ENCODE measurements at regions not wholly inside any gene's neighbourhood (a gene's known extent, or its start where the extent isn't known, plus 50 kb on each side); places are given as distances from the start of the nearest gene placed in this dataset.

- no peak for DNase-seq (ENCODE audit: low read depth)
Observed at GRCh38 chr12:46131732-46132469, 136.9 kb downstream of the SLC38A1 start.

GRCh38 chr12:46127656-46128055 is 137.3 kb upstream of the SCAF11 start:
- no peak for DNase-seq (ENCODE audit: low read depth)

- DNase-seq (ENCODE audit: low read depth), result no peak
Observed at GRCh38 chr12:46126050-46126727, 135.8 kb upstream of the SCAF11 start.

GRCh38 chr12:46124848-46125619 is 134.7 kb upstream of the SCAF11 start:
- peak; percentile 88 for DNase-seq (ENCODE audit: low read depth)

- peak; percentile 19 for DNase-seq (ENCODE audit: low read depth)
Observed at GRCh38 chr12:46124132-46124847, 133.9 kb upstream of the SCAF11 start.

GRCh38 chr12:46112364-46112763 is 122.0 kb upstream of the SCAF11 start:
- DNase-seq (ENCODE audit: low read depth), result no peak

GRCh38 chr12:46111715-46112114 is 121.3 kb upstream of the SCAF11 start:
- no peak for DNase-seq (ENCODE audit: low read depth)

GRCh38 chr12:46110928-46111699 is 120.7 kb upstream of the SCAF11 start:
- DNase-seq (ENCODE audit: low read depth), result no peak

GRCh38 chr12:46110223-46110611 is 119.8 kb upstream of the SCAF11 start:
- DNase-seq (ENCODE audit: low read depth), result no peak

- no peak for DNase-seq (ENCODE audit: low read depth)
Observed at GRCh38 chr12:46109343-46110222, 119.2 kb upstream of the SCAF11 start.

- no peak for DNase-seq (ENCODE audit: low read depth)
Observed at GRCh38 chr12:46108721-46109120, 118.3 kb upstream of the SCAF11 start.

- DNase-seq (ENCODE audit: low read depth), result no peak
Observed at GRCh38 chr12:46107591-46107990, 117.2 kb upstream of the SCAF11 start.

GRCh38 chr12:46105735-46106134 is 115.4 kb upstream of the SCAF11 start:
- no peak for DNase-seq (ENCODE audit: low read depth)

- no peak for DNase-seq (ENCODE audit: low read depth)
Observed at GRCh38 chr12:46103559-46104383, 113.4 kb upstream of the SCAF11 start.

- no peak for DNase-seq (ENCODE audit: low read depth)
Observed at GRCh38 chr12:46101485-46101869, 111.1 kb upstream of the SCAF11 start.

- DNase-seq (ENCODE audit: low read depth), result no peak
Observed at GRCh38 chr12:46100551-46101484, 110.4 kb upstream of the SCAF11 start.

GRCh38 chr12:46089414-46090162 is 99.2 kb upstream of the SCAF11 start:
- no peak for DNase-seq (ENCODE audit: low read depth)

Measured in iris pigment epithelial cell (primary cell).